Tibial nerve (tissue), 4 donors: ENCODE measurements at regions not wholly inside any gene's neighbourhood (a gene's known extent, or its start where the extent isn't known, plus 50 kb on each side); places are given as distances from the start of the nearest gene placed in this dataset.

Experiments used
- DNase-seq, 2 donors: peaks; one replicate each; pipeline ENCODE4 v3.0.0-alpha.2; 2019; ENCODE audit warnings: low spot score in 2 of 2
- H3K27ac ChIP-seq, 4 donors: fragments of 200-600 bp; sonication (generic) in 3 of 4; one replicate each; pipeline ENCODE4 v1.5.1; 2017 to 2019; ENCODE audit warnings: mild to moderate bottlenecking in 1 of 4
- H3K27me3 ChIP-seq, 2 donors: fragments of 200-600 bp; sonication (generic) in 1 of 2; one replicate each; pipeline versions ENCODE4 v1.5.1 to v1.6.0; 2017 to 2019
- H3K36me3 ChIP-seq, 3 donors: fragments of 200-600 bp; sonication (generic); one replicate each; pipeline ENCODE4 v1.5.1; 2018 to 2019
- H3K4me1 ChIP-seq, 4 donors: fragments of 200-600 bp; sonication (generic) in 3 of 4; one replicate each; pipeline ENCODE4 v1.5.1; 2017 to 2019
- H3K4me3 ChIP-seq, 4 donors: fragments of 200-600 bp; sonication (generic) in 3 of 4; one replicate each; pipeline ENCODE4 v1.5.1; 2017 to 2019; ENCODE audit warnings: mild to moderate bottlenecking in 1 of 4, moderate library complexity in 1 of 4
- H3K9me3 ChIP-seq, 4 donors: fragments of 200-600 bp; sonication (generic) in 3 of 4; one replicate each; pipeline ENCODE4 v1.5.1; 2017 to 2019
- EP300 ChIP-seq, 2 donors: sonication (generic); formaldehyde crosslinking; IDR thresholded peaks; one replicate each; pipeline ENCODE4 v1.6.1; 2017; ENCODE audit warnings: antibody characterized with exemption in 2 of 2, mild to moderate bottlenecking in 1 of 2
- POLR2A ChIP-seq, 2 donors: fragments of 450-650 bp; IDR thresholded peaks; one replicate each; pipeline ENCODE4 v1.6.1; 2017; ENCODE audit warnings: antibody characterized with exemption in 2 of 2, mild to moderate bottlenecking in 2 of 2, moderate library complexity in 2 of 2
- WGBS, 2 donors: methylation state at CpG; one replicate each; pipeline ENCODE4 v1.1.5; 2018; 5-methylcytosine and 5-hydroxymethylcytosine counted together
- TF ChIP-seq, protein P1 (sequence below), 5 experiments: fragments of 200-600 bp in 3 of 5; fragments of 450-650 bp in 2 of 5; sonication (generic) in 3 of 5; IDR thresholded peaks; one replicate each; pipeline ENCODE4 v1.5.1; 2016 to 2019; ENCODE audit warnings: antibody characterized with exemption in 5 of 5, mild to moderate bottlenecking in 3 of 5, moderate library complexity in 2 of 5

DNA sequence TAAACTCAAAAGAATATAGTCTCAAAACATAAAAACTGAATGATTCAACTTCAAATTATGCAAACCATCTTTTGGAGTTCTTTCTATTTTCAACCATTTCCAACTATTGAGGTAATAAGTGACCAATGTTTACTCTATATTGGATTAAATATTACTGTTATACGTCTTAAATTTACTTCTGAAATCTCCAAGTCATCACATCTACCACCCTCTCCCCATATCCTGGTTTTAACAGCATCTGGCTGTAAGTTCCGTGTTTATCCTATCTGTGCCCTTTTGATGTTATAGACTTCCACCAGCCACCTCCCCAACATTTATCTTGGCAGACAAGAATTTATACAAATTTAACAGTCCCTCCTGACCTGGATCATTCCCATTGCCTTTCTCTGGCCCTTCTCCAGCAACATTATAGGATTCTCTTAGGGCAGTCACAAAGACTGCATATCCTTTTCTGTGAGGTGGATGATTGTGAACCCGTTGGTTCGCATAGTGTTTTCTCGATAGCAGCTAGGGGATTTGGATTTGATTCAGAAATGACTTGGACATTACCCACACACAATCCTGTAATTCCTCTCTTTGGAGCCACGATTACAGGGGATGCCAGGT lies 313.4 kb upstream of the FMN2 start:
- Histone ChIP-seq H3K4me3 (no peak overlapping the region), H3K9me3 (no peaks in the 10 kb centered on the region), H3K27ac (no peak overlapping the region), H3K36me3 (no peaks in the 10 kb centered on the region), H3K27me3 (no peaks in the 10 kb centered on the region), H3K4me1 (no peaks in the 10 kb centered on the region)
- no peak for DNase-seq
- 46 to 49% methylated on average over 6 of the region's 6 CpGs for WGBS, 2 donors
- TF ChIP-seq EP300 (IDR thresholded peaks at IDR 0.05) (no peak), POLR2A (IDR thresholded peaks at IDR 0.05) (no peak)
- TF ChIP-seq, protein P1, sequence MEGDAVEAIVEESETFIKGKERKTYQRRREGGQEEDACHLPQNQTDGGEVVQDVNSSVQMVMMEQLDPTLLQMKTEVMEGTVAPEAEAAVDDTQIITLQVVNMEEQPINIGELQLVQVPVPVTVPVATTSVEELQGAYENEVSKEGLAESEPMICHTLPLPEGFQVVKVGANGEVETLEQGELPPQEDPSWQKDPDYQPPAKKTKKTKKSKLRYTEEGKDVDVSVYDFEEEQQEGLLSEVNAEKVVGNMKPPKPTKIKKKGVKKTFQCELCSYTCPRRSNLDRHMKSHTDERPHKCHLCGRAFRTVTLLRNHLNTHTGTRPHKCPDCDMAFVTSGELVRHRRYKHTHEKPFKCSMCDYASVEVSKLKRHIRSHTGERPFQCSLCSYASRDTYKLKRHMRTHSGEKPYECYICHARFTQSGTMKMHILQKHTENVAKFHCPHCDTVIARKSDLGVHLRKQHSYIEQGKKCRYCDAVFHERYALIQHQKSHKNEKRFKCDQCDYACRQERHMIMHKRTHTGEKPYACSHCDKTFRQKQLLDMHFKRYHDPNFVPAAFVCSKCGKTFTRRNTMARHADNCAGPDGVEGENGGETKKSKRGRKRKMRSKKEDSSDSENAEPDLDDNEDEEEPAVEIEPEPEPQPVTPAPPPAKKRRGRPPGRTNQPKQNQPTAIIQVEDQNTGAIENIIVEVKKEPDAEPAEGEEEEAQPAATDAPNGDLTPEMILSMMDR (IDR thresholded peaks at IDR 0.05), result no peak

DNA sequence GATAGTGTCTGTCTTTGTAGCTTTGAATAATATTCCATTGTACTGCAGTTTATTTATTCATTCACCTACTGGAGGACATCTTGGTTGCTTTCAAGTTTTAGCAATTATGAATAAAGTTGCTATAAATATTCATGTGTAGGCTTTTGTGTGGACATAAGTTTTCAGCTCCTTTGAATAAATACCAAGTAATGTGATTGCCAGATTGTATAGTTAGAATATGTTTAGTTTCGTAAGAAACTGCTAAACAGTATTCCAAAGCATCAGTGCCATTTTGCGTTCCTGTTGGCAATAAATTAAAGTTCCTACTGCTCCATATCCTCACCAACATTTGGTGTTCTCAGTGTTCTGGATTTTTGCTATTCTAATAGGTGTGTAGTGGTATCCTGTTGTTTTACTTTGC lies 311.7 kb upstream of the FMN2 start:
- Histone ChIP-seq H3K4me3 (no peak overlapping the region), H3K9me3 (no peaks in the 10 kb centered on the region), H3K4me1 (no peaks in the 10 kb centered on the region), H3K27ac (no peak overlapping the region), H3K36me3 (no peaks in the 10 kb centered on the region), H3K27me3 (no peaks in the 10 kb centered on the region)
- TF ChIP-seq POLR2A (IDR thresholded peaks at IDR 0.05) (no peak), EP300 (IDR thresholded peaks at IDR 0.05) (no peak)
- TF ChIP-seq, protein P1 (IDR thresholded peaks at IDR 0.05), result no peak
- no peak for DNase-seq
- WGBS, 2 donors, result 82 to 87% methylated on average over 2 of the region's 2 CpGs

DNA sequence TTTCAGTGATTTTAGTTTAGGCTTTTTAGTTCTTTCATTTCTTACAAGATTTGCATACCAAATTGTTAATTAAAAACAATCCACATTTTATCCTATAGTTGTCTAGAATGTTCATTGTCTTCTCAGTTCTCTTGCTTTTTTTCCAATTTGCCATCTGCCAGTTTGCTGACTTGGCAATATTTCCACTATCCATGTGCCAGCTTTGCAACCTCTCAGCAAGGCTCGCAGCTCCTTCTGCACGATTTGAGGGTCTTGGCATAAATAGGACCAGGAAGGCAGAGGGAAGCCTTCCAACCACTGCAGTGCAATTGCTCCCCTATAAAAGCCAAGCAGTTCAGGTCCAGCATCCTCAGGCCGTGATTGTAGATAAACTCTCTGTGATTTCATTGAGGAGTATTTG lies 306.8 kb upstream of the FMN2 start:
- Histone ChIP-seq H3K9me3 (no peaks in the 10 kb centered on the region), H3K27ac (no peak overlapping the region), H3K27me3 (no peaks in the 10 kb centered on the region), H3K4me3 (no peak overlapping the region), H3K36me3 (no peaks in the 10 kb centered on the region), H3K4me1 (no peaks in the 10 kb centered on the region)
- TF ChIP-seq POLR2A (IDR thresholded peaks at IDR 0.05) (no peak), EP300 (IDR thresholded peaks at IDR 0.05) (no peak)
- TF ChIP-seq, protein P1 (IDR thresholded peaks at IDR 0.05), result no peak
- 52% methylated on average over 3 of the region's 3 CpGs for WGBS, 2 donors
- DNase-seq, result no peak

DNA sequence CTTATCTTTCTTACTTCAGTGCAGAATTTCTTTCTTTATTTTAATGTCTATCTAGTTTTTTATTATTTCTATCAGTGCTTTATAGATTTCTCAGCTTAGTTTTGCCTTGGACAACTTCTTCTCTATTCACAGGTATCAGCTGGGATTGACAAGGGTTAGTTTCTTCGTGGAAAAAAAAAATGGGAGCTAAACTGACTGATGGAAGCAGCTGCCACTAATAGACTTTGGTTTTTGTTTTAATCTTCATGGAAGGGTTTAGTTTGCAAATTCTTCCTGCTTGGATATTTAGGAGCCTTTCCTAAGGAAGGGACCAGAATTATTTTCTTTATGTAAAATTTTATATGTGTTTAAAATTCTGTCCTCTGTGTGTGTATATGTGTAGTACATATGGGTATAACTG lies 306.1 kb upstream of the FMN2 start:
- WGBS, 2 donors, result 83 to 88% methylated on average over 1 of the region's 1 CpG
- H3K27me3 ChIP-seq, result no peaks in the 10 kb centered on the region
- H3K36me3 ChIP-seq, result no peaks in the 10 kb centered on the region
- H3K9me3 ChIP-seq, result no peaks in the 10 kb centered on the region
- no peak for DNase-seq
- TF ChIP-seq, protein P1 (IDR thresholded peaks at IDR 0.05), result no peak
- TF ChIP-seq POLR2A (IDR thresholded peaks at IDR 0.05) (no peak), EP300 (IDR thresholded peaks at IDR 0.05) (no peak)
- no peak overlapping the region for H3K4me3 ChIP-seq
- H3K27ac ChIP-seq, result no peak overlapping the region
- no peaks in the 10 kb centered on the region for H3K4me1 ChIP-seq

DNA sequence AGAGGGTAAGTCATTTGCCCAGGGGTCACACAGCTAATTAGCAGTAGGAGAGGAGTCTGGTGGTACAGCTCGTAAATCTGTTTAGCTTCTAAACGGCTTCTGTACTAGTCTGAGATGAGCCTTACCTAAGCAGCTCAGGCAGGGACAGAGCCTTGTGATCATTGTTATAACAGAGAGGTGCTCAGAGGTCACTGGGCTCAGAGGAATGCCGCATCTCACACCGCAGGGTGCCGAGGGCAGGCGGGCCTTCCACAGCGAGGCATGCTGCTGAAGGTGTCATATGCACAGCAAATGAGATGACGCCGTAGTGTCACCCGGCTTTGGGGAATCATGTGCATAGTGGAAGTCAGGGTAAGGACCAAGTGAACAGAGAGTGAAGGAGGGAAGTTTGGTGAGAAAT lies 305.2 kb upstream of the FMN2 start:
- H3K36me3 ChIP-seq, result no peaks in the 10 kb centered on the region
- H3K4me1 ChIP-seq, result no peaks in the 10 kb centered on the region
- TF ChIP-seq POLR2A (IDR thresholded peaks at IDR 0.05), result no peak
- TF ChIP-seq, protein P1 (IDR thresholded peaks at IDR 0.05), result no peak
- no peak for DNase-seq
- WGBS, 2 donors, result 78% methylated on average over 10 of the region's 10 CpGs
- H3K9me3 ChIP-seq, result no peaks in the 10 kb centered on the region
- no peak overlapping the region for H3K4me3 ChIP-seq
- no peak overlapping the region for H3K27ac ChIP-seq
- H3K27me3 ChIP-seq, result no peaks in the 10 kb centered on the region
